PC-9 (cell line): ENCODE measurements at regions not wholly inside any gene's neighbourhood (a gene's known extent, or its start where the extent isn't known, plus 50 kb on each side); places are given as distances from the start of the nearest gene placed in this dataset.
"Not testable (repeated sequence)": the region's sequence is repeated elsewhere in the genome, so short reads cannot be mapped to it uniquely, and the experiment has no call there.

Experiments used
- BruUV-seq: library from RNA; stranded (reverse); fragments of 400-500 nt; replicated peaks from 2 replicates; lab custom pipeline; 2021; lab: Mats Ljungman, UMichigan
- CTCF ChIA-PET: fragments of 300-600 bp; sonication (Branson Sonifier 250); formaldehyde crosslinking; loops from one replicate; lab custom pipeline; 2022; ENCODE audit warnings: antibody characterized with exemption; lab: Charles Lee
- POLR2A ChIA-PET: fragments of 300-600 bp; sonication (Branson Sonifier 250); formaldehyde crosslinking; loops from one replicate; lab custom pipeline; 2022; ENCODE audit warnings: antibody characterized with exemption; ENCODE audit not compliant: unreplicated experiment; lab: Charles Lee
- DNase-seq, 2 experiments: peaks; one replicate each; pipeline versions ENCODE4 v3.0.0 to v3.0.0-alpha.2; 2015 to 2022; ENCODE audit warnings: mixed read lengths in 1 of 2
- H2AFZ ChIP-seq: fragments of 200-600 bp; sonication (generic); 2 replicates; pipeline ENCODE4 v1.8.1; 2017; ENCODE audit warnings: antibody characterized with exemption
- H3F3A ChIP-seq: fragments of 200-600 bp; sonication (generic); 2 replicates; pipeline ENCODE4 v1.8.1; 2017; ENCODE audit warnings: antibody characterized with exemption, mild to moderate bottlenecking, low read depth; ENCODE audit not compliant: insufficient read depth
- H3K27ac ChIP-seq: fragments of 200-600 bp; sonication (generic); 2 replicates; pipeline ENCODE4 v1.6.1; 2016; ENCODE audit warnings: mixed run types
- H3K27me3 ChIP-seq: fragments of 200-600 bp; sonication (generic); 2 replicates; pipeline ENCODE4 v1.6.1; 2016; ENCODE audit warnings: low read depth, mixed run types; ENCODE audit not compliant: insufficient read depth
- H3K36me3 ChIP-seq: fragments of 200-600 bp; sonication (generic); 2 replicates; pipeline ENCODE4 v1.6.1; 2016; ENCODE audit warnings: low read depth, mixed run types
- H3K4me1 ChIP-seq: fragments of 200-600 bp; sonication (generic); replicated peaks from 2 replicates; pipeline ENCODE4 v1.6.1; 2016; ENCODE audit warnings: mixed run types; ENCODE audit not compliant: insufficient read depth
- H3K4me2 ChIP-seq: fragments of 200-600 bp; sonication (generic); 2 replicates; pipeline ENCODE4 v1.6.1; 2017; ENCODE audit warnings: mixed run types
- H3K4me3 ChIP-seq: fragments of 200-600 bp; sonication (generic); 2 replicates; pipeline ENCODE4 v1.6.1; 2016; ENCODE audit warnings: mixed run types
- H3K79me2 ChIP-seq: fragments of 200-600 bp; sonication (generic); 2 replicates; pipeline ENCODE4 v1.6.1; 2017; ENCODE audit warnings: low read depth, mixed run types
- H3K9me2 ChIP-seq: fragments of 200-600 bp; sonication (generic); 2 replicates; pipeline ENCODE4 v1.8.1; 2017; ENCODE audit warnings: mild to moderate bottlenecking; ENCODE audit not compliant: insufficient read depth
- H3K9me3 ChIP-seq: fragments of 200-600 bp; sonication (generic); 2 replicates; pipeline ENCODE4 v1.8.1; 2016; ENCODE audit warnings: low read depth; ENCODE audit not compliant: insufficient read depth
- H4K20me1 ChIP-seq: fragments of 200-600 bp; sonication (generic); 2 replicates; pipeline ENCODE4 v1.8.1; 2017; ENCODE audit not compliant: insufficient read depth
- EZH2 ChIP-seq: fragments of 200-600 bp; sonication (generic); IDR thresholded peaks from 2 replicates; pipeline ENCODE4 v1.8.0; 2017; ENCODE audit warnings: antibody characterized with exemption, low read depth
- intact Hi-C: fragments of 100-400 bp; cut with micrococcal nuclease; formaldehyde crosslinking; loops from one replicate; pipeline ENCODE4 v1.10.0; 2022; ENCODE audit not compliant: unreplicated experiment
- TF ChIP-seq, protein P1 (sequence below): fragments of 200-600 bp; sonication (generic); conservative IDR thresholded peaks from 2 replicates; pipeline ENCODE4 v1.6.1; 2017; ENCODE audit warnings: mixed run types, antibody characterized with exemption, mild to moderate bottlenecking, moderate library complexity

DNA sequence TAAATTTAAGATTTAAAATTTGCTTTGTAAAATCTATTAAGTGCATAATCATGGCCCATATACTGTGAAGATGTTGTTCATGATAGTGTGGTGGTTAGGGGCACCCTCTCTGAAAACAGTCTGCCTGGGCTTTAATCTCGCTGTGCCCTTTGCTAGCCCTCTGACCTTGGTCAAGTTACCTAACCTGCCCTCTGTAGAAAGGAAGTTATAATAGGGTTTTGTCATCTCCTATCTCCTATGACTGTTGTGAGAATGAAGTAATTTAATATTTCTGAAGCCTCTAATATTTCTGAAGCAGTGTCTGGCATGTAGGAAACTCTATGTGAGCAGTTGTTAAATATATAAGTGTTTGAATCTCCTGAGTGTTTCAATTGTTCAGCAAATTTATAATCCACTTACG is 116.6 kb upstream of the IVNS1ABP start:
- H3K9me2 ChIP-seq = no peaks in the 10 kb centered on the region
- no peaks in the 10 kb centered on the region for H3F3A ChIP-seq
- no peak for DNase-seq
- POLR2A ChIA-PET = no interaction called here
- no peaks in the 10 kb centered on the region for H3K4me1 ChIP-seq
- H4K20me1 ChIP-seq = no peaks in the 10 kb centered on the region
- no peak overlapping the region for H3K4me2 ChIP-seq
- H3K27me3 ChIP-seq = no peaks in the 10 kb centered on the region
- no peak overlapping the region for H3K4me3 ChIP-seq
- no peak overlapping the region for H2AFZ ChIP-seq
- H3K27ac ChIP-seq = no peak overlapping the region
- BruUV-seq = no TSS peak
- intact Hi-C loops = no loop called here
- no peaks in the 10 kb centered on the region for H3K9me3 ChIP-seq
- TF ChIP-seq EZH2 = no peak
- TF ChIP-seq, protein P1, sequence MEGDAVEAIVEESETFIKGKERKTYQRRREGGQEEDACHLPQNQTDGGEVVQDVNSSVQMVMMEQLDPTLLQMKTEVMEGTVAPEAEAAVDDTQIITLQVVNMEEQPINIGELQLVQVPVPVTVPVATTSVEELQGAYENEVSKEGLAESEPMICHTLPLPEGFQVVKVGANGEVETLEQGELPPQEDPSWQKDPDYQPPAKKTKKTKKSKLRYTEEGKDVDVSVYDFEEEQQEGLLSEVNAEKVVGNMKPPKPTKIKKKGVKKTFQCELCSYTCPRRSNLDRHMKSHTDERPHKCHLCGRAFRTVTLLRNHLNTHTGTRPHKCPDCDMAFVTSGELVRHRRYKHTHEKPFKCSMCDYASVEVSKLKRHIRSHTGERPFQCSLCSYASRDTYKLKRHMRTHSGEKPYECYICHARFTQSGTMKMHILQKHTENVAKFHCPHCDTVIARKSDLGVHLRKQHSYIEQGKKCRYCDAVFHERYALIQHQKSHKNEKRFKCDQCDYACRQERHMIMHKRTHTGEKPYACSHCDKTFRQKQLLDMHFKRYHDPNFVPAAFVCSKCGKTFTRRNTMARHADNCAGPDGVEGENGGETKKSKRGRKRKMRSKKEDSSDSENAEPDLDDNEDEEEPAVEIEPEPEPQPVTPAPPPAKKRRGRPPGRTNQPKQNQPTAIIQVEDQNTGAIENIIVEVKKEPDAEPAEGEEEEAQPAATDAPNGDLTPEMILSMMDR = no peak
- CTCF ChIA-PET = no interaction called here
- no peaks in the 10 kb centered on the region for H3K79me2 ChIP-seq
- H3K36me3 ChIP-seq = no peaks in the 10 kb centered on the region

DNA sequence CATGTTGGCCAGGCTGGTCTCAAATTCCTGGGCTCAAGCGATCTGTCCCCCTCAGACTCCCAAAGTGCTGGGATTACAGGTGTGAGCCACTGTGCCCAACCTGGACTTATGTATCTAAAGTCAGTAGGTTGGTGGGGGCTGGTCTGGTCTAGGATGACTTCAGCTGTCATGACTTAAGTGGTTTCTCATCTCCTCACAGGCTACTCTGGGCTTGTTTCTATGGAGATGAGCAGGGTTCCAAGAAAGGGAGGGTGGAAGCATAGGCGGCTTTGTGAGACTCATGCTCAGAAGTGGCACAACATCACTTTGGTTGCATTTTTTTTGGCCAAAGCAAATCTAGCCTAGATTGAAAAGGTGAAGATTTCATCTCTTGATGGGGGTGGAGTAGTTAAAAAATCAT is 115.9 kb upstream of the IVNS1ABP start:
- no peaks in the 10 kb centered on the region for H3K27me3 ChIP-seq
- no peak overlapping the region for H3K27ac ChIP-seq
- no peaks in the 10 kb centered on the region for H3K79me2 ChIP-seq
- intact Hi-C loops = no loop called here
- H3K4me2 ChIP-seq = no peak overlapping the region
- no peaks in the 10 kb centered on the region for H3K36me3 ChIP-seq
- no peak overlapping the region for H2AFZ ChIP-seq
- H3F3A ChIP-seq = no peaks in the 10 kb centered on the region
- no peaks in the 10 kb centered on the region for H4K20me1 ChIP-seq
- no peaks in the 10 kb centered on the region for H3K4me1 ChIP-seq
- CTCF ChIA-PET = no interaction called here
- POLR2A ChIA-PET = no interaction called here
- no peaks in the 10 kb centered on the region for H3K9me3 ChIP-seq
- H3K4me3 ChIP-seq = no peak overlapping the region
- no peaks in the 10 kb centered on the region for H3K9me2 ChIP-seq
- no TSS peak for BruUV-seq
- TF ChIP-seq, protein P1 = no peak
- no peak for TF ChIP-seq EZH2
- no peak for DNase-seq

DNA sequence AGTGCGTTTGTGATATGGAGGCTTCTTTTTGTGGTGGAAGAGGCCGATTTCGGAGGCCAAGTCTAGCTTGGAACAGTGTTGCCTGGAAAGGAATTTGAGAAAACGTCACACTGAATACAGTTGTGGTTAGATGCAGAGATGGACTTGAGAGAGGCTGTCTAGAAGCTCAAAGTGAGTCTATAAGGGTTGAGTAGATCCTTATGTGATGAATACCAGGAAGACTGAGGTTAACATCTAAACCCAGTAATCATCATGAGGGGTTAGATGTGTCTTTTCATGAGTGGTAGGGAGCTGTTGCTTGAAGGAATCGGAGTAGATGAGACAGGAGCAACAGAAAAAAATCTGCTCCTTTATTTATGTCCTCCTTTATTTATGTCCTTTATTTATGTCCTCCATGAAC is 114.6 kb upstream of the IVNS1ABP start:
- intact Hi-C loops = no loop called here
- Histone ChIP-seq H3K27ac (no peak overlapping the region), H3K9me2 (no peaks in the 10 kb centered on the region), H3K4me2 (no peak overlapping the region), H3K27me3 (no peaks in the 10 kb centered on the region), H3F3A (no peaks in the 10 kb centered on the region), H3K4me3 (no peak overlapping the region), H2AFZ (no peak overlapping the region), H3K4me1 (no peaks in the 10 kb centered on the region), H3K9me3 (no peaks in the 10 kb centered on the region), H3K36me3 (no peaks in the 10 kb centered on the region), H4K20me1 (no peaks in the 10 kb centered on the region), H3K79me2 (no peaks in the 10 kb centered on the region)
- DNase-seq = no peak
- ChIA-PET CTCF (no interaction called here), POLR2A (no interaction called here)
- TF ChIP-seq, protein P1 = no peak
- TF ChIP-seq EZH2 = no peak
- BruUV-seq = no TSS peak

DNA sequence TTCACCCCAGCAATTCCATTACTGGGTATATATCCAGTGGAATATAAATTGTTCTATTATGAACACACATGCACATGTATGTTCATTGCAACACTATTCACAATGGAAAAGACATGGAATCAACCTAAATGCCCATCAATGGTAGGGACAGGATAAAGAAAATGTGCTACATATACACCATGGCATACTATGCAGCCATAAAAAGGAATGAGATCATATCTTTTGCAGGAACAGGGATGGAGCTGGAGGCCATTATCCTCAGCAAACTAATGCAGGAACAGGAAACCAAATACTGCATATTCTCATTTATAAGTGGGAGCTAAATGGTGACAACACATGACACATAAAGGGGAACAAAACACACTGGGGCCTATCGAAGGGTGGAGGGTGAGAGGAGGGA is 112.6 kb upstream of the IVNS1ABP start:
- H3K79me2 ChIP-seq, CTCF ChIA-PET, H3K9me2 ChIP-seq, H3K4me3 ChIP-seq, DNase-seq, BruUV-seq, H3K27ac ChIP-seq, H3K4me1 ChIP-seq, H2AFZ ChIP-seq, POLR2A ChIA-PET, H3K9me3 ChIP-seq, intact Hi-C loops, H3K4me2 ChIP-seq, H3K36me3 ChIP-seq, H3K27me3 ChIP-seq, H3F3A ChIP-seq, H4K20me1 ChIP-seq: not testable (repeated sequence)
